Activated CD4-positive, alpha-beta T cell treated with anti-CD3 and anti-CD28 coated beads for 24 hours (primary cell): ENCODE measurements at regions not wholly inside any gene's neighbourhood (a gene's known extent, or its start where the extent isn't known, plus 50 kb on each side); places are given as distances from the start of the nearest gene placed in this dataset.

Experiments
- DNase-seq, 2 donors: peaks; one replicate each; pipeline ENCODE4 v3.0.0-alpha.2; 2020; ENCODE audit warnings: low read depth in 2 of 2

GRCh38 chr10:21207852-21208646, 310.9 kb upstream of the NEBL start:
- no peak for DNase-seq

GRCh38 chr10:21205328-21205727, 308.2 kb upstream of the NEBL start:
- DNase-seq, result no peak

- no peak for DNase-seq
These were observed 306.5 kb upstream of the NEBL start for GRCh38 chr10:21203473-21204107.

GRCh38 chr10:21202776-21203462, 305.8 kb upstream of the NEBL start:
- no peak for DNase-seq

- no peak for DNase-seq
These were observed 302.4 kb upstream of the NEBL start for GRCh38 chr10:21199501-21199900.

GRCh38 chr10:21197838-21198237, 300.7 kb upstream of the NEBL start:
- no peak for DNase-seq

- DNase-seq, result no peak
These were observed 299.8 kb upstream of the NEBL start for GRCh38 chr10:21196822-21197395.

- no peak for DNase-seq
These were observed 298.1 kb upstream of the NEBL start for GRCh38 chr10:21195252-21195651.

GRCh38 chr10:21194510-21194993, 297.4 kb upstream of the NEBL start:
- no peak for DNase-seq

- no peak for DNase-seq
These were observed 296.1 kb upstream of the NEBL start for GRCh38 chr10:21193196-21193595.

GRCh38 chr10:21191512-21191911, 294.4 kb upstream of the NEBL start:
- no peak for DNase-seq

GRCh38 chr10:21184984-21185383, 287.9 kb upstream of the NEBL start:
- no peak for DNase-seq

GRCh38 chr10:21184216-21184615, 287.1 kb upstream of the NEBL start:
- DNase-seq, result no peak

GRCh38 chr10:21183025-21183424, 285.9 kb upstream of the NEBL start:
- no peak for DNase-seq

- DNase-seq, result no peak
These were observed 284.3 kb upstream of the NEBL start for GRCh38 chr10:21181451-21181850.

GRCh38 chr10:21180604-21181003, 283.5 kb upstream of the NEBL start:
- DNase-seq, result no peak

- no peak for DNase-seq
These were observed 279.9 kb upstream of the NEBL start for GRCh38 chr10:21176934-21177480.

GRCh38 chr10:21175797-21176196, 278.7 kb upstream of the NEBL start:
- DNase-seq, result no peak

GRCh38 chr10:21174715-21175495, 277.8 kb upstream of the NEBL start:
- no peak for DNase-seq

- peak; percentile 14 to 30 for DNase-seq
These were observed 276.9 kb upstream of the NEBL start for GRCh38 chr10:21173802-21174714.
